ENCODE measurements at regions not wholly inside any gene's neighbourhood (a gene's known extent, or its start where the extent isn't known, plus 50 kb on each side); places are given as distances from the start of the nearest gene placed in this dataset.

- ATAC-seq = no peak
- intact Hi-C loops (cut with DNase I) = no loop called here
- DNase-seq (ENCODE audit: missing footprints) = no peak
Measured at GRCh38 chr14:61847861-61848260, 85.6 kb downstream of the SNAPC1 start.

DNA sequence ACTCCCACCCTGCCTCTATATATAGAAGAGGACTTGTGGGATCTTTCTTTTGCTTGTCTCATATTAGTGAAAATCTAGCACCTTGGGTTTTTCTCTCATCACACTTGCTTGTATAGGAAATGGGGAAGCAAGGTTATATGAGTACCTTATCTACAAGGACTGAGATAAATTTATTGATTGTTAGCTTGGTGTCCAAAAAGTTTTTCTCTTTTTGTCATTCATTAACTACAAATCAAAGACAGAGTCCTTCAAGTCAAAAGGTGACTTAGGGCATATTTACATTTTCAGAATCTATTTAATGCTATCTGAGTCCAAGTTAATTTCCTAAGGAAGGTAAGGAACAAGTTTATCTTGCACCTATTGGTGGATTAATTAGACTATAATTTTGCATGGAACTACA is 92.7 kb downstream of the SNAPC1 start:
- DNase-seq (ENCODE audit: missing footprints) = no peak
- no peak for ATAC-seq
- intact Hi-C loops (cut with DNase I) = no loop called here

- ATAC-seq (no peak), DNase-seq (ENCODE audit: missing footprints) (no peak)
Measured at GRCh38 chr14:61860294-61860918, 98.2 kb downstream of the SNAPC1 start.

DNA sequence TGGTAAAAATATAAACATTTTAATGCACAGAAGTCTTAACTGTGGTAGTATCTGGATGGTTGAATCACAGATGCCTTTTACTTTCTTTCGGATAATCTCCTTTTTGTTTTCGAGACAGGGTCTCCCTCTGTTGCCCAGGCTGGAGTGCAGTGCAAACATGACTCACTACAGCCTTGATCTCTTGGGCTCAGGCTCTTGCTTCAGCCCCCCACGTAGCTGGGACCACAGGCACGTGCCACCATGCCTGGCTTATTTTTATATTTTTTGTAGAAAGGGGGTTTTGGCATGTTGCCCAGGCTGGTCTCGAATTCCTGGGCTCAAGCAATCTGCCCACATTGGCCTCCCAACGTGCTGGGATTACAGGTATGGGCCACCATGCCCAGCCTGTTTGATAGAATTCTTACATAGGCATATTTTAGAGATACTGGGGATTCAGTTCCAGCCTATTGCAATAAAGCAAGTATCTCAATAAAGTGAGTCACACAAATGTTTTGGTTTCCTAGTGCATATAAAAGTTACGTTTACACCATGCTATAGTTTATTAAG is 99.2 kb downstream of the SNAPC1 start:
- DNase-seq (ENCODE audit: missing footprints) (no peak), ATAC-seq (no peak)
- intact Hi-C loops (cut with DNase I) = no loop called here

More at GRCh38 chr14:61860294-61860918, 98.2 kb downstream of the SNAPC1 start:
- intact Hi-C loops (cut with DNase I) = no loop called here

GRCh38 chr14:61864329-61864898 is 102.2 kb downstream of the SNAPC1 start:
- intact Hi-C loops (cut with DNase I) = no loop called here
- ATAC-seq (no peak), DNase-seq (ENCODE audit: missing footprints) (no peak)

- no peak for DNase-seq (ENCODE audit: missing footprints)
- intact Hi-C loops (cut with DNase I) = no loop called here
- ATAC-seq = no peak
Measured at GRCh38 chr14:61866932-61867920, 105.0 kb downstream of the SNAPC1 start.

DNA sequence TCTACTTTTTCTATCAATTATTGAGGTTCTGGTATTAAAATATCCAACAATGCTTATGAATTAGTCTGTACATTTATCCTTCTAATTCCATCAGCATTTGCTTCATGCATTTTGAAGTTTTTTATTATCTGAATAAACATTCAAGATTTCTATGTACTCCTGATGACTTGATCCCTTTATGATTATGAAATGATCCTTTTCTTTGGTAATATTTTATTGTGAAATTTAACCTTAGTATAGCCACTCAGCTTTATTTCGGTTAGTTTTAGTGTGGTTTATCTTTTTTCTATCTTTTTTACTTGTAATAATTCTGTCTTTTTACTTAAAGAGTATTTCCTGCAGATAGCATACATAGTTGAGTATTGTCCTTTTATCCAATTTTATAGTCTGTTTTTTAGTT is 106.6 kb downstream of the SNAPC1 start:
- DNase-seq (ENCODE audit: missing footprints) (no peak), ATAC-seq (no peak)
- intact Hi-C loops (cut with DNase I) = no loop called here

- no peak for DNase-seq (ENCODE audit: missing footprints)
- intact Hi-C loops (cut with DNase I) = no loop called here
- ATAC-seq = no peak
Measured at GRCh38 chr14:61870163-61870562, 107.9 kb downstream of the SNAPC1 start.

GRCh38 chr14:61872452-61872851 is 110.2 kb downstream of the SNAPC1 start:
- ATAC-seq (no peak), DNase-seq (ENCODE audit: missing footprints) (no peak)
- intact Hi-C loops (cut with DNase I) = no loop called here

GRCh38 chr14:61875483-61875882 is 113.3 kb downstream of the SNAPC1 start:
- intact Hi-C loops (cut with DNase I) = no loop called here
- ATAC-seq (no peak), DNase-seq (ENCODE audit: missing footprints) (no peak)

- intact Hi-C loops (cut with DNase I) = no loop called here
- DNase-seq (ENCODE audit: missing footprints) (no peak), ATAC-seq (no peak)
Measured at GRCh38 chr14:61876362-61877034, 114.3 kb downstream of the SNAPC1 start.

- ATAC-seq (no peak), DNase-seq (ENCODE audit: missing footprints) (no peak)
Measured at GRCh38 chr14:61877035-61877390, 114.8 kb downstream of the SNAPC1 start.

DNA sequence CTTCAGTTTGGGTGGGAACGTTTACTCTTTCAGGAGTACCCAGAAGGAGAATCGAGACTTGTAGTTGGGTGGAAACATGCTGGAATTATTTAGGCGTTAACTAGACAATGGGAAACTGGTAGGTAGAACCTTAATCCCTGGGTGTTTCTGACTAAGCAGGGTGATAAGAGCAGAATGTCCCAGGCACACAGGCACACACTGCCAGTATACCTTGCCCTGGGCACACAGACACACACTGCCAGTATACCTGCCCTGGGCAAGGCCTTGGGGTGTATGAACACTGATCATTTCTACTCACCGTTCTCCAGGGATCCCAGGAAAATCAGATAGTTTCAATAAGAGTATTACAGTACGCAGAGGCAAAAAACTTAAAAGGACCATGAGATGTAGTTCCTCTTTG is 115.5 kb downstream of the SNAPC1 start:
- ATAC-seq = no peak
- intact Hi-C loops (cut with DNase I) = no loop called here
- no peak for DNase-seq (ENCODE audit: missing footprints)

More at GRCh38 chr14:61877035-61877390, 114.8 kb downstream of the SNAPC1 start:
- intact Hi-C loops (cut with DNase I) = no loop called here

GRCh38 chr14:61878931-61879330 is 116.7 kb downstream of the SNAPC1 start:
- ATAC-seq (no peak), DNase-seq (ENCODE audit: missing footprints) (no peak)
- intact Hi-C loops (cut with DNase I) = no loop called here

- no peak for ATAC-seq
- DNase-seq (ENCODE audit: missing footprints) = no peak
- intact Hi-C loops (cut with DNase I) = no loop called here
Measured at GRCh38 chr14:61881046-61881445, 118.8 kb downstream of the SNAPC1 start.

GRCh38 chr14:61884711-61885110 is 122.5 kb downstream of the SNAPC1 start:
- intact Hi-C loops (cut with DNase I) = no loop called here
- ATAC-seq = no peak
- DNase-seq (ENCODE audit: missing footprints) = no peak

- DNase-seq (ENCODE audit: missing footprints) (no peak), ATAC-seq (no peak)
- intact Hi-C loops (cut with DNase I) = no loop called here
Measured at GRCh38 chr14:61885203-61885961, 123.2 kb downstream of the SNAPC1 start.

GRCh38 chr14:61887628-61888027 is 125.4 kb downstream of the SNAPC1 start:
- ATAC-seq = no peak
- no peak for DNase-seq (ENCODE audit: missing footprints)
- intact Hi-C loops (cut with DNase I) = no loop called here

Data from Right ventricle myocardium inferior (tissue), 1 donor.